ENCODE measurements at regions not wholly inside any gene's neighbourhood (a gene's known extent, or its start where the extent isn't known, plus 50 kb on each side); places are given as distances from the start of the nearest gene placed in this dataset.
A peak's percentile ranks its signal among the peaks of the same experiment; 100 is the strongest.

GRCh38 chr5:66503203-66503789 lies 92.9 kb upstream of the MAST4 start:
- no peak for DNase-seq

GRCh38 chr5:66507106-66507505 lies 89.1 kb upstream of the MAST4 start:
- DNase-seq = no peak

DNA sequence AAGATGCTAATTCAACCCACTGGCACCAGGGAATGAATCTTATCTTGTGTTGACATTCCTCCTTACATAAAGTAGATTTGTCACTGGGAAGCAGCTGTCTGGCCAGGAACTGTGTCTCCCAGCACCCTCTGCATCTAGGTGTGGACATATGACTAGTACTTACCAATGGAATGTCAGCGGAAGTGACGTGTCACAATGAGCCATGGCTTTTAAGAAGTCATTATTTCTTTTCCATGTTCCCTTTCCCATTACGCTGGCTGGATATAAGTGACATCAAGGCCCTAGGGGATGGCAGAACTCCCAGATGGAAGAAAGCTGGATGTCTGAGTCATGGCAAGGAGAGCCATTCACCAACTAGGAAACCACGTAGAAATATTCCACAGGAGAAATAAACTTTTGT lies 84.7 kb upstream of the MAST4 start:
- DNase-seq = no peak

GRCh38 chr5:66513130-66513529 lies 83.1 kb upstream of the MAST4 start:
- DNase-seq = no peak

GRCh38 chr5:66515209-66515608 lies 81.0 kb upstream of the MAST4 start:
- no peak for DNase-seq

DNA sequence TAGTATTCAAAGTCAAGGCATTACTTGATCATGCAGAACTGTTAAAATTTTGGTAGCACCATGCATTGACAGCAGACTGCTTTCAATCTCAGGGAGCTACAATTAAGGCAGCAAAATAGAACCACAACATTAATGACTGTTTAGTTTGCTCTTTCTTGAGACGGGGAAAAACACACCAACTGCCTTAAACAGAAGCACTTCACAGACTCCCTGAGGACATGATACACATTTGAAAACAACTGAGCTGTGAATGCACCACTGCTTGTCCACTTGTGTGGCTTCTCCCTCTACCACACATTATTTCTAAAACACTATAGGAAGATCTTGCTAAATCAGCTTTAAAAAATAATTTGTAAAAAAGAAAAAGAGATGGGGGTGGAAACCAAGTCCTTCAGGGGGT lies 79.6 kb upstream of the MAST4 start:
- DNase-seq = no peak

DNA sequence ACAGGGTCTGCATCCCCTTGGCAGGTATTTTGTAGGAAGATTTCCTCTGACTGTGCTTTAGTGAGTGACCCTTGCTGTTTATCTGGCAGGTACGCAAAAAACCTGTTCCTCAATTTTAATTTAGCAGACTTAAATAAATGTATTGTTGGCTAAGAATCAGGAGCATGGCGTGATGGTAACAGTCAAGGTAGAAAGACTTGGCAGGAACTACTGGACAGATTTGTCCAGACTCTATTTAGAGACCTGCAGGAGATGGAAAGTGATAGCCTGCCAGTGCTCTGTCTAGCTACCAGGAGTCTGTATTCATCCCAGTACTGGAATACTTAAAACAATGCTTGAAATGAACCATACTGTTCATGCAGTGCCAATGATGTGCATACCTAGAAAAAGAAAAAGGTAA lies 78.8 kb upstream of the MAST4 start:
- no peak for DNase-seq

- DNase-seq = no peak
Observed at GRCh38 chr5:66518052-66518451, 78.1 kb upstream of the MAST4 start.

DNA sequence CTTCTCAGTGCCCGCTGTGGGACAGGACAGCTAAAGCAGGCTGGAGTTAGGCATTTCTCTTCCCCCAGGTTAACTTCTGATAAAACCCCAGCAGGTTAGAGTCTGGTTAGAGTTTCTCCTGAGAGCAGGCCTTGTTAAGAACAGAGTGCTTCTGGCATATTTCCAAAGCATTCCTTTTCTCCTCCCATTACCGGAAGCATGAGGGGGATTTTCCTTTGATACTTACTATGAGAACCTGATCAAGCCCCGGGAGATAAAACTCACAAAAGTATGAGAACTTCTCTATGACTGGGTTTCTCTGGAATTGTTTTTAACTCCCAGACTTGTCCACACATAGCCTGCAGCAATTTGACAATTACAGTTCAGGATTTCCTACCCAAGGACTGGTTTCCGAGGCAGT lies 77.4 kb upstream of the MAST4 start:
- peak; percentile 51 for DNase-seq

DNA sequence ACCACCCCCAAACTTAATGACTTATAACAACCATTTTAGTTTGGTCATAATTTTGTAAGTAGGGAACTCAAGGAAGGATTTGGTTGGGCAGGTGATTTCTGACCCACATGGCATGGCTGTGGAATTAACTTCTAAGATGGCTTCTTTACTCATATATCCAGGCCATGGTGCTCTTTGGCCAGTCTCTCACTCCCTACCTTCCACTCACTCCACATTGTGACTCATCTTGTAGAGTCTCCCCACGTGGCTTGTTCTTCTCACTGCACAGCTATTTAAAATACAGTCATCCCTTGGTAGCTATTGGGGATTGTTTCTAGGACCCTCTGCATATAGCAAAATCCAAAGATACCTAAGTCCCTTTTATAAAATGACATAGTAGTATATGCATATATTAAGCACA lies 76.6 kb upstream of the MAST4 start:
- no peak for DNase-seq

GRCh38 chr5:66520854-66521253 lies 75.3 kb upstream of the MAST4 start:
- no peak for DNase-seq

DNA sequence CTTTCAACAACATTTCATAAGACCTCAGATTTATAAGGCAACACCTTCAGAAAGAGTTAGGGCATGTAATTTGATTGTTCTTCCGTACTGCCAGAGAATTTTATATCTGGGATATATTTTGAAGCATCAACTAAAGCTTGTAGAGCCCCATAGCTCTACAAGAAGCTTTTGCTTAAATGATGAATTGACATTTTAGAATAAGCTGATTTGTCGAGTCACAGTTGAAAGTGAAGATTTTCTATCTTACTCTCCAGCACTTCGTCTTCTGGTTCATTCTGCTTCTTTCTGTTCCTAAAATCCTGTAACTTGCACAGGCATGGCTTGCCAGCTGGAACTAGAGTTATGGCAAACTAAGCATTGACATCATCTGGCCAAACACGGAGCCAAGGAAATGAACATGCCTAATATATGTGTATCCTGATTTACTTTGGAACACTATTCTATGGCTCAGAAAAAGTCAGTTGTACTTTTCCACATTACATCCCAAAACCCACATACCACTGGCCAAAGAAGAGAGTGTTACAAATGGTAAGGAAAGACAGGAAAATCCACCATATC lies 68.6 kb upstream of the MAST4 start:
- no peak for DNase-seq

DNA sequence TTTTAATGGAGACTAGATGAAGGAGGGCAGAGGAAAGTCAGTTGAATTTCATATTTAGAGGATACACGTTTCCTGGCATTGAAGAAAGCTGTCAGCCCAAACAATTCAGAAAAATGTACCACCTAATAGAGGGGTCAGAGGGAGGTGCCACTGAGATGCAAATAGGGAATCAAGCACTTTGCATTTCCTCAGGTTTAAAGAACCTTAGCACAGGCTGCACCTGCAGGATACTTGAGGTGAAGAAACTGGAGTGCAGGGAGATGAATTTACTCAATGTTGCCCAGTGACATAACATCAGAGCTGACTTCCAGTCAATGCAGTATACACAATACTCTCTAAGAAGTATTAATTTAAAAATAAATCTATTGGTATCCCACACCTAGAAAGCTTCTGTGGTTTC lies 67.0 kb upstream of the MAST4 start:
- no peak for DNase-seq

DNA sequence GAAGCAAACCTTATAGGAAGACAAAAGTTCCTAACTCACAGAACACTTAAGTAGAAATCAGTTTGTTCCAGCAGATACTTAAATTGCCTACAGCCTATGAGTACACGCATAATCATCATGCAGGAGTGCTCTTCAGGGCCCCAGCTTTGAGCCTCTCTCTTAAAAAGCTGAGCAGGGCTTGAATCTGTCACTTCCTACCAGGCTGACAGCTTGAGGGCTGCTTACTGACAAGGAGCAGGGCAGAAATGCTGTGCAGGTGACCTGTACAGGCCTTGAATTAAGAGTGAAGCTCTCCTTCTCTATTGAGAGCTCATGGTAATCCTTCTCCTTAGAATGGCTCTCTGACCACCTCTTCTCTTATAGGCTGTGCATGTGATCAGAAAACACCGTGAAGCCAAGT lies 66.5 kb upstream of the MAST4 start:
- no peak for DNase-seq

DNA sequence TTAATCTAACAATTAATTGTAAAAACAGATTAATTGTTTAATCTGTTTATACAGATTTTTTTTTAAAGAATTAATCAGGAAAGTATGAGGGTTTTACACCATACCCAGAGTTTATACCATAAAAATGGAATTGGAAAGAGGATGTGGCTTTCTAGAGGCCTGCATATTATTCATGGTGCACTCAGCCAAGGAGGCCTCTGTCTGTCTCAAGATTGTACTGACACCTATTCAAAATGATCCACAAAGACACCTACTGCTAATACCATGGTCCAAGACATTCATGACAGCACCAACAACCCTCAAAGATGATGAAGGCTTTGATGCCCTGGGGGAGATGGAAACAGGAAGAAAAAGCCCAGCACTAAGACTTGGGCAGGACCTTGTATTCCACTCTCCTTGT lies 58.1 kb upstream of the MAST4 start:
- DNase-seq = no peak

- no peak for DNase-seq
Observed at GRCh38 chr5:66538531-66538930, 57.7 kb upstream of the MAST4 start.

DNA sequence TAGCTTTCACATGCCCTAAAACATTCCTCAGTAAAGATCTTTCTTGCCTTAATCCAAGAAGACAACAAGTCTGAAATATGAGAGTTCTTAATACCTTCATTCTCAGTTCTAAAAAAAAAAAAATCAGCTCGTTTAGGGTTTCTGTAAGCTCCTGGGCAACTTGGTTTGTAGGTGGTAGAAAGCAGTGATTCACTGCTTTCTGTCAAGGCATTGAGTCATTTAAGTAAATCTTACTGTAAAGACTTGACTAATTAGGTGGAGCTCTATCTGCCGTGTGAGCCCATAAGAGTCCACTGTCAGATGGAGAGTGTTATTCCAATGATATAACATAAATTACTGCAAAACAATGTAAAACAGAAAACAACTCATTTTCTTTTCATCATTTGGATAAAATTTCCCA lies 56.1 kb upstream of the MAST4 start:
- no peak for DNase-seq

DNA sequence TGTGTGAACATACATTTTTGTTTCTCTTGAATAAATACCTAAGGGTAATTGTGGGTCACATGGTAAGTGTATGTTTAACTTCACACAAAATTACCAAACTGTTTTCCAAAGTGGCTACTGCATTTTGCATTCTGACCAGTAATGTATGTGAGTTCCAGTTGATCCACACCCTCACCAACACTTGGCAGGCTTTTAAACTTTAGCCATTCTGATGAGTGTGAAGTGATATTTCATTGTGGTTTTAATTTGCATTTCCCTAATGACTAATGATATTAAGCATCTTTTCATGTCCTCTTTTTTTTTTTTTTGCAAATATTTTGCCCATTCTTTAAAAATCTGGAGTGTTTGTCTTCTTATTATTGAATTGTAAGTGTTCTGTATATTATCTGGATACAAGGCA lies 53.5 kb upstream of the MAST4 start:
- DNase-seq = no peak
